ENCODE measurements at regions not wholly inside any gene's neighbourhood (a gene's known extent, or its start where the extent isn't known, plus 50 kb on each side); places are given as distances from the start of the nearest gene placed in this dataset.

DNA sequence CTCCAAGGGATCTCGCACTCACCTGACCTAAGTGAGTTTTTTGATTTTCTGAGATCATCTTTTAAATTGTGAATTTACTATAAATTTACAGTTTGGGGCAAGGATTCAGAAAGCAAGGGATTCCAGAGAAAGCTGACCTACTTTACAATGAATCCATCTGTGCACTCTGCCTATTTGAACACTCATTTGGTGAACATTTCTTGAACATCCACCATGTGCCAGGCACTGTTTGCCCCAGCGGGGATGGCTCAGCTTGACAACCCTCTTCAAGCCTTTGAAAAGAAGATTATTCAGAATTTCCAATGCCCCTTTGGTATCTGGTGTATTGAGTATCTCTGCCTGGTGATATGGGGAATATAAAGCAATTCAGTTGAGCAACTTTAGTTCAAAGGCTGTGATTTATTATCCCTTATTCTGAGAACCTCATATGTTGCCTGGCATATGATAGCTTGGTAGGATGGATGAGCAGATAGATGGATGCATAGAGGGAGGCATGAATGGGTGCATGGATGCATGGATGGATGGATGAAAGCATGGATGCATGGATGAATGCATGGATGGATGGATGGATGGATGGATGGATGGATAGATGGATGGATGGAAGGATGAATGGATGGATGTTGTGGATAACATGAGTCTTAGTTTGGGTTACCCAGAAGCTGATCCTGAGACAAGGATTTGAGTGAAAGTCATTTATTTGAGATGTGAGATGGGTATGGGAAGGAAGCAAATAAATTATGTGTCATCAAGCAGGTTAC is 149.7 kb upstream of the ZNF366 start:
- no peaks in the 10 kb centered on the region for H3K36me3 ChIP-seq (ENCODE audit: low read depth, low read length)
- CTCF ChIA-PET = no interaction called here
- no peak for ATAC-seq

DNA sequence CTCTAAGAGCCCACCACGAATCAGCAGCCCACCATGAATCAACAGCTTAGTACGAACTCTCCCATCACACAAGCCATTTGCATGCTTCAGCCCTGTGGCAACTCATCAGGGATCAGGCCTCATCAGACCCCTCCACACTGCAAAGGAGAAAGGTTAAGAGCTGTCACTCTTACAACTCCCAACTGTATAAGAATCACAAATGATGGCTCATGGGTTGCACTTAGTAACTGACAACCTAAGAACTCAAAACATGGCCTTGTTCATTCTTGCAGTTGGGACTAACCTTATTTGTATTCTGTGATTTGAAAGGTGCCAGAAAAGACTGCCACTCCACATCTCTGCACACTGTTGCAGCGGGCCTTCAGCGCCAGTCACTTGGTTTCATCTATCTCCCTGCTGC is 149.1 kb upstream of the ZNF366 start:
- Histone ChIP-seq H3K79me2 (ENCODE audit: low read length) (no peaks in the 10 kb centered on the region), H3K27ac (ENCODE audit: low read length) (no peak overlapping the region), H3K9ac (ENCODE audit: low read length) (no peak overlapping the region), H3K9me3 (ENCODE audit: low read length) (no peaks in the 10 kb centered on the region), H3K36me3 (ENCODE audit: low read depth, low read length) (no peaks in the 10 kb centered on the region), H3K4me3 (ENCODE audit: low read length) (no peak overlapping the region), H3K4me1 (ENCODE audit: insufficient read depth, low read length) (peaks cover 22% of the 10 kb centered on the region), H3K4me2 (ENCODE audit: low read length) (no peak overlapping the region), H3F3A (ENCODE audit: low read length, unreplicated experiment) (no peaks in the 10 kb centered on the region), H3K27me3 (ENCODE audit: low read length) (no peaks in the 10 kb centered on the region), H2AFZ (ENCODE audit: low read length) (no peak overlapping the region), H3K9me2 (replicated peaks; ENCODE audit: low read length) (no peaks in the 10 kb centered on the region), H4K20me1 (ENCODE audit: low read length) (no peaks in the 10 kb centered on the region)
- no peak for DNase-seq
- intact Hi-C loops (cut with micrococcal nuclease) = no loop called here
- no peak for ATAC-seq
- TF ChIP-seq EZH2 (IDR thresholded peaks at IDR 0.05; ENCODE audit: low read length, unreplicated experiment) = no peak
- TF ChIP-seq EZH2phosphoT487 (IDR thresholded peaks at IDR 0.05; ENCODE audit: borderline replicate concordance, low read length) = no peak
- TF ChIP-seq, protein P1, sequence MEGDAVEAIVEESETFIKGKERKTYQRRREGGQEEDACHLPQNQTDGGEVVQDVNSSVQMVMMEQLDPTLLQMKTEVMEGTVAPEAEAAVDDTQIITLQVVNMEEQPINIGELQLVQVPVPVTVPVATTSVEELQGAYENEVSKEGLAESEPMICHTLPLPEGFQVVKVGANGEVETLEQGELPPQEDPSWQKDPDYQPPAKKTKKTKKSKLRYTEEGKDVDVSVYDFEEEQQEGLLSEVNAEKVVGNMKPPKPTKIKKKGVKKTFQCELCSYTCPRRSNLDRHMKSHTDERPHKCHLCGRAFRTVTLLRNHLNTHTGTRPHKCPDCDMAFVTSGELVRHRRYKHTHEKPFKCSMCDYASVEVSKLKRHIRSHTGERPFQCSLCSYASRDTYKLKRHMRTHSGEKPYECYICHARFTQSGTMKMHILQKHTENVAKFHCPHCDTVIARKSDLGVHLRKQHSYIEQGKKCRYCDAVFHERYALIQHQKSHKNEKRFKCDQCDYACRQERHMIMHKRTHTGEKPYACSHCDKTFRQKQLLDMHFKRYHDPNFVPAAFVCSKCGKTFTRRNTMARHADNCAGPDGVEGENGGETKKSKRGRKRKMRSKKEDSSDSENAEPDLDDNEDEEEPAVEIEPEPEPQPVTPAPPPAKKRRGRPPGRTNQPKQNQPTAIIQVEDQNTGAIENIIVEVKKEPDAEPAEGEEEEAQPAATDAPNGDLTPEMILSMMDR (conservative IDR thresholded peaks at IDR 0.05; ENCODE audit: low read depth, low read length) = no peak
- no TSS peak for BruUV-seq (replicated peaks)
- ChIA-PET POLR2A (ENCODE audit: unreplicated experiment) (no interaction called here), CTCF (no interaction called here)

More for the DNA sequence above, 149.7 kb upstream of the ZNF366 start:
- intact Hi-C loops (cut with micrococcal nuclease) = no loop called here
- POLR2A ChIA-PET (ENCODE audit: unreplicated experiment) = no interaction called here
- no peaks in the 10 kb centered on the region for H4K20me1 ChIP-seq (ENCODE audit: low read length)
- no peaks in the 10 kb centered on the region for H3K79me2 ChIP-seq (ENCODE audit: low read length)
- no peak overlapping the region for H3K4me2 ChIP-seq (ENCODE audit: low read length)
- TF ChIP-seq EZH2phosphoT487 (IDR thresholded peaks at IDR 0.05; ENCODE audit: borderline replicate concordance, low read length) = no peak
- TF ChIP-seq, protein P1 (conservative IDR thresholded peaks at IDR 0.05; ENCODE audit: low read depth, low read length) = no peak
- no peak for TF ChIP-seq EZH2 (IDR thresholded peaks at IDR 0.05; ENCODE audit: low read length, unreplicated experiment)
- BruUV-seq (replicated peaks) = no TSS peak
- no peaks in the 10 kb centered on the region for H3F3A ChIP-seq (ENCODE audit: low read length, unreplicated experiment)
- H3K27ac ChIP-seq (ENCODE audit: low read length) = no peak overlapping the region
- H3K9me3 ChIP-seq (ENCODE audit: low read length) = no peaks in the 10 kb centered on the region
- H3K4me1 ChIP-seq (ENCODE audit: insufficient read depth, low read length) = peaks cover 22% of the 10 kb centered on the region
- no peaks in the 10 kb centered on the region for H3K27me3 ChIP-seq (ENCODE audit: low read length)
- no peaks in the 10 kb centered on the region for H3K9me2 ChIP-seq (replicated peaks; ENCODE audit: low read length)
- no peak overlapping the region for H3K9ac ChIP-seq (ENCODE audit: low read length)
- DNase-seq = no peak
- no peak overlapping the region for H3K4me3 ChIP-seq (ENCODE audit: low read length)
- no peak overlapping the region for H2AFZ ChIP-seq (ENCODE audit: low read length)

DNA sequence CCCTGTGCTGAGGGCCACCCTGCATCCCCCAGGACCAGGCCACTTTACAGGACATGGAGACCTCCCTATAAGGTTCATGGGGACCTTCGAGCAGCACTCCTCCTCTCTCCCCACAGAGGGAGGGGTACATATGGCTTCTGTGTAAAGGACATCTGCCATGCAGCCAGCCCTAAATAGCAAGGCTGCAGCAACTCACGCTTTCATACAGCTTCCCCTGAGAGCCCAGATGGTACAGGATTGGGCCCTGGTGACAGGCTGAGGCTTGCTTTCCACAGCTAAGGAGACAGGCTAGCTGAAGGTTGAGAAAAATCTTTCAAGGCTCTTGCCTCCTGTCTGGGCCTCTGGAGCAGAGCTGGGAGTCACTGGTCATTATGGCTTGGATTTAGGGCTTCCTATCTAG is 147.0 kb upstream of the ZNF366 start:
- POLR2A ChIA-PET (ENCODE audit: unreplicated experiment) = no interaction called here
- no peaks in the 10 kb centered on the region for H3F3A ChIP-seq (ENCODE audit: low read length, unreplicated experiment)

More for the DNA sequence above, 147.0 kb upstream of the ZNF366 start:
- Histone ChIP-seq H4K20me1 (ENCODE audit: low read length) (no peaks in the 10 kb centered on the region), H3K27me3 (ENCODE audit: low read length) (no peaks in the 10 kb centered on the region), H3K4me2 (ENCODE audit: low read length) (no peak overlapping the region), H3K9ac (ENCODE audit: low read length) (no peak overlapping the region), H3K36me3 (ENCODE audit: low read depth, low read length) (no peaks in the 10 kb centered on the region), H3K4me1 (ENCODE audit: insufficient read depth, low read length) (peaks cover 24% of the 10 kb centered on the region), H3K79me2 (ENCODE audit: low read length) (no peaks in the 10 kb centered on the region), H3K9me2 (replicated peaks; ENCODE audit: low read length) (no peaks in the 10 kb centered on the region), H3K4me3 (ENCODE audit: low read length) (no peak overlapping the region), H3K27ac (ENCODE audit: low read length) (no peak overlapping the region), H2AFZ (ENCODE audit: low read length) (no peak overlapping the region), H3K9me3 (ENCODE audit: low read length) (no peaks in the 10 kb centered on the region)
- DNase-seq (no peak), ATAC-seq (no peak)
- BruUV-seq (replicated peaks) = no TSS peak
- TF ChIP-seq EZH2 (IDR thresholded peaks at IDR 0.05; ENCODE audit: low read length, unreplicated experiment) (no peak), EZH2phosphoT487 (IDR thresholded peaks at IDR 0.05; ENCODE audit: borderline replicate concordance, low read length) (no peak)
- TF ChIP-seq, protein P1 (conservative IDR thresholded peaks at IDR 0.05; ENCODE audit: low read depth, low read length) = no peak
- intact Hi-C loops (cut with micrococcal nuclease) = no loop called here
- CTCF ChIA-PET = no interaction called here

All from PC-3 (cell line).